ENCODE measurements at regions not wholly inside any gene's neighbourhood (a gene's known extent, or its start where the extent isn't known, plus 50 kb on each side); places are given as distances from the start of the nearest gene placed in this dataset.
"Not testable (repeated sequence)": the region's sequence is repeated elsewhere in the genome, so short reads cannot be mapped to it uniquely, and the experiment has no call there.

DNA sequence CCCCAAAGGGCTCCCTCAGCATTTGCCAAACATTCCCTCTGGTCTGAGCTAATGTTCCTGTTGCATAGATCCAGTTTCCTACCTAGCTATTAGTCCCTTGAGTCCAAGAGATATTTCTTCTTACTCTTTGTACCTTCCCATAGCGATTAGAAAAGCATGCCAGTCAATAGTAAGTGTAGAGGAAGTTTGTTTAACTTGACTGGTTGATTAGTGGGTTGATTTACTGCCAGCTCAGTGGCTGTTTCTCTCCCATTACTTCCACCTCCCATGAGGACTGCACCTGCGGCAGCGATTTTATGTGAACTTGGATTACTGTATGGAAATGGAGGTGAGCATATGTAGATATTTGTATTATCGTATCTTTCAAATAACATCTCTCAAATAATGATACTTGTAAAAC lies 1748.4 kb upstream of the CELF4 start:
- CTCF ChIA-PET, result interaction anchor here (1.3 kb wide), 1 partner anchor 9 kb away, joined by 4 read pairs; no protein-coding TSS in a partner anchor
- Histone ChIP-seq H3K36me3 (ENCODE audit: control insufficient read depth in 4 of 4, insufficient read depth in 4 of 4, low read length in 3 of 4) (no peaks in the 10 kb centered on the region), H3K4me1 (ENCODE audit: control extremely low read depth in 1 of 4, control insufficient read depth in 4 of 4, insufficient read depth in 4 of 4, low read length in 3 of 4) (peaks cover 6 to 30% (median 17%) of the 10 kb centered on the region in 4 experiments), H3K27ac (ENCODE audit: insufficient read depth in 1 of 2, low read depth in 1 of 2, low read length in 2 of 2, poor library complexity in 1 of 2, severe bottlenecking in 2 of 2) (peak overlapping the region in 1 of 2 experiments; percentile 29), H3K9me3 (ENCODE audit: control extremely low read depth in 1 of 5, control insufficient read depth in 4 of 5, insufficient read depth in 2 of 5, low read depth in 1 of 5, low read length in 4 of 5) (peaks cover 0 to 7% (median 3%) of the 10 kb centered on the region in 5 experiments), H3K4me3 (ENCODE audit: control insufficient read depth in 1 of 7, extremely low read depth in 1 of 7, insufficient read depth in 4 of 7, low read depth in 2 of 7, low read length in 6 of 7) (peak overlapping the region in 3 of 7 experiments; percentile 3 to 63 (median 41)), H3K27me3 (replicated peaks in 2 of 5; ENCODE audit: control insufficient read depth in 4 of 5, insufficient read depth in 5 of 5, low read length in 4 of 5) (no peaks in the 10 kb centered on the region)
- no CpG with 5 or more reads among the region's 4 CpGs for WGBS (ENCODE audit: insufficient coverage)
- DNase-seq, result peak; percentile 39 to 80 (median 66)
- POLR2A ChIA-PET, result no interaction called here

DNA sequence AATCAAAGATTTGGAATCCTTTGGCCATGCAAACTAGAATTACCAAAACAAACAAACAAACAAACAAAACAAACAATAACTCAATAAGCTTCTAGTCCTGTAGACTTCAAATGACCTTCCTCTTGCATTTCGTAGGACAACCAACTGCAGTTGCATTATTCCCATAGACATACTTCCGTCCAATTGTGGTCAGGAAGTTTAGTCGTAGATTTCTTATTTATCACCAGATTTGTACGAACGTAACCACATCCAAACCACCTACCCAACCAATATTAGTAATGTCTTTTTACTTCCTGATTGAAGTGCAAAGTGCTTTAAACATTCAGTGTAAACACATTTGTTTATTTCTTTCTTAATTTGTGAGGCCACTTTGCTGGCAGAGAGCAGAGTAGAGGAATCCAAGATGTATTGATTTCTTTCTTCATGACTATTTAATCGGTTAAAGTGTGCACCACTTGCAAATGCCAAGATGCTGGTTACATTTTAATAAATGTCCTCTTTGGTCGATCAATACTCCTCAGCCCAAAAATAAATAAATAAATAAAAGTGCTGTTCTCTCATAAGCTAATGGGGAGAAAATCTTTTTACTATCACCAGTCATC lies 1745.6 kb upstream of the CELF4 start:
- POLR2A ChIA-PET, result no interaction called here

DNA sequence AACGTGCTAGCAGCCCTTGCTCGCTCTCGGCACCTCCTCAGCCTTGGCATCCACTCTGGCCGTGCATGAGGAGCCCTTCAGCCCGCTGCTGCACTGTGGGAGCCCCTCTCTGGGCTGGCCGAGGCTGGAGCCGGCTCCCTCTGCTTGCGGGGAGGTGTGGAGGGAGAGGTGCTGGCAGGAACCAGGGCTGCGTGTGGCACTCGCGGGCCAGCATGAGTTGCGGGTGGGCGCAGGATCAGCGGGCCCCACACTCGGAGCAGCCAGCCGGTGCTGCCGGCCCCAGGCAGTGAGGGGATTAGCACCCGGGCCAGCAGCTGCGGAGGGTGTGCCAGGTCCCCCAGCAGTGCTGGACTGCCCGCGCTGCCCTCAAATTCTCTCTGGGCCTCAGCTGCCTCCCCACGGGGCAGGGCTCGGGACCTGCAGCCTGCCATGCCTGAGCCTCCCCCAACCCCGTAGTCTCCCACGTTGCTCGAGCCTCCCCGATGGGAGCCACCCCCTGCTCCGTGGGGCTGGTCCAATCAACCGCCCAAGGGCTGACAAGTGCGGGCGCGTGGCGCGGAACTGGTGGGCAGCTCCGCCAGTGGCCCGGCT lies 1743.4 kb upstream of the CELF4 start:
- DNase-seq; H3K36me3 ChIP-seq (ENCODE audit: control insufficient read depth in 4 of 4, insufficient read depth in 4 of 4, low read length in 3 of 4); H3K9me3 ChIP-seq (ENCODE audit: control extremely low read depth in 1 of 5, control insufficient read depth in 4 of 5, insufficient read depth in 2 of 5, low read depth in 1 of 5, low read length in 4 of 5); POLR2A ChIA-PET; H3K27ac ChIP-seq (ENCODE audit: insufficient read depth in 1 of 2, low read depth in 1 of 2, low read length in 2 of 2, poor library complexity in 1 of 2, severe bottlenecking in 2 of 2); H3K4me3 ChIP-seq (ENCODE audit: control insufficient read depth in 1 of 7, extremely low read depth in 1 of 7, insufficient read depth in 4 of 7, low read depth in 2 of 7, low read length in 6 of 7); H3K27me3 ChIP-seq (replicated peaks in 2 of 5; ENCODE audit: control insufficient read depth in 4 of 5, insufficient read depth in 5 of 5, low read length in 4 of 5): not testable (repeated sequence)
- WGBS (ENCODE audit: insufficient coverage), result 99% methylated on average over 27 of the region's 36 CpGs
- CTCF ChIA-PET, result interaction anchor here (1.3 kb wide), 1 partner anchor 827 kb away, joined by 3 read pairs; no protein-coding TSS in a partner anchor
- peaks cover 4 to 27% (median 13%) of the 10 kb centered on the region in 4 experiments for H3K4me1 ChIP-seq (ENCODE audit: control extremely low read depth in 1 of 4, control insufficient read depth in 4 of 4, insufficient read depth in 4 of 4, low read length in 3 of 4)

More for the DNA sequence above, 1745.6 kb upstream of the CELF4 start:
- Histone ChIP-seq H3K9me3 (ENCODE audit: control extremely low read depth in 1 of 5, control insufficient read depth in 4 of 5, insufficient read depth in 2 of 5, low read depth in 1 of 5, low read length in 4 of 5) (peaks cover 0 to 9% (median 5%) of the 10 kb centered on the region in 5 experiments), H3K27ac (ENCODE audit: insufficient read depth in 1 of 2, low read depth in 1 of 2, low read length in 2 of 2, poor library complexity in 1 of 2, severe bottlenecking in 2 of 2) (no peak overlapping the region), H3K27me3 (replicated peaks in 2 of 5; ENCODE audit: control insufficient read depth in 4 of 5, insufficient read depth in 5 of 5, low read length in 4 of 5) (no peaks in the 10 kb centered on the region), H3K4me1 (ENCODE audit: control extremely low read depth in 1 of 4, control insufficient read depth in 4 of 4, insufficient read depth in 4 of 4, low read length in 3 of 4) (peaks cover 4 to 25% (median 11%) of the 10 kb centered on the region in 4 experiments), H3K4me3 (ENCODE audit: control insufficient read depth in 1 of 7, extremely low read depth in 1 of 7, insufficient read depth in 4 of 7, low read depth in 2 of 7, low read length in 6 of 7) (no peak overlapping the region), H3K36me3 (ENCODE audit: control insufficient read depth in 4 of 4, insufficient read depth in 4 of 4, low read length in 3 of 4) (no peaks in the 10 kb centered on the region)
- DNase-seq, result peak in 1 of 3 donors; percentile 31
- no CpG with 5 or more reads among the region's 7 CpGs for WGBS (ENCODE audit: insufficient coverage)
- CTCF ChIA-PET, result no interaction called here

DNA sequence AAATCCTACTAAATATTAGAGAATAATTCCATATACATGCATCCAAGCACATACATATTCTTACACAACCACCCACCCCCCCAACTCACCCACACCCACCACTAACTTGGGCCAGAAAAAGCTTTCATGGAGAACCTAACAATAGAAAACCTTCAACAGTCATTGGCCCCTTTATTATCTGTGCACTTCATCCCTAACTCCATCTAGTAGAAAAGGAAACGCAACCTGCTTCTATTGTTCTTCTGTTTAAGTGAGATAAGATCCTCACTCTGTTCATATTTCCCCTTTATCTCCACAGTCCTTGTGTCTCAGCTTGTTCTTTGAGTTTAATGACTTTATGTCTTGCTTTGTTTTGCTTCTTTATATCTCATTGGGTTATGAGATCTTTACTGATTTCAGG lies 1740.2 kb upstream of the CELF4 start:
- WGBS (ENCODE audit: insufficient coverage), result 25% methylated on average over 1 of the region's 1 CpG
- Histone ChIP-seq H3K27ac (ENCODE audit: insufficient read depth in 1 of 2, low read depth in 1 of 2, low read length in 2 of 2, poor library complexity in 1 of 2, severe bottlenecking in 2 of 2) (no peak overlapping the region), H3K36me3 (ENCODE audit: control insufficient read depth in 4 of 4, insufficient read depth in 4 of 4, low read length in 3 of 4) (peaks cover 0 to 2% (median 0%) of the 10 kb centered on the region in 4 experiments), H3K4me3 (ENCODE audit: control insufficient read depth in 1 of 7, extremely low read depth in 1 of 7, insufficient read depth in 4 of 7, low read depth in 2 of 7, low read length in 6 of 7) (peak overlapping the region in 1 of 7 experiments; percentile 13), H3K4me1 (ENCODE audit: control extremely low read depth in 1 of 4, control insufficient read depth in 4 of 4, insufficient read depth in 4 of 4, low read length in 3 of 4) (peaks cover 0 to 9% (median 3%) of the 10 kb centered on the region in 4 experiments), H3K27me3 (replicated peaks in 2 of 5; ENCODE audit: control insufficient read depth in 4 of 5, insufficient read depth in 5 of 5, low read length in 4 of 5) (no peaks in the 10 kb centered on the region), H3K9me3 (ENCODE audit: control extremely low read depth in 1 of 5, control insufficient read depth in 4 of 5, insufficient read depth in 2 of 5, low read depth in 1 of 5, low read length in 4 of 5) (peaks cover 1 to 10% (median 8%) of the 10 kb centered on the region in 5 experiments)
- peak; percentile 60 to 94 (median 86) for DNase-seq
- ChIA-PET CTCF (no interaction called here), POLR2A (no interaction called here)

DNA sequence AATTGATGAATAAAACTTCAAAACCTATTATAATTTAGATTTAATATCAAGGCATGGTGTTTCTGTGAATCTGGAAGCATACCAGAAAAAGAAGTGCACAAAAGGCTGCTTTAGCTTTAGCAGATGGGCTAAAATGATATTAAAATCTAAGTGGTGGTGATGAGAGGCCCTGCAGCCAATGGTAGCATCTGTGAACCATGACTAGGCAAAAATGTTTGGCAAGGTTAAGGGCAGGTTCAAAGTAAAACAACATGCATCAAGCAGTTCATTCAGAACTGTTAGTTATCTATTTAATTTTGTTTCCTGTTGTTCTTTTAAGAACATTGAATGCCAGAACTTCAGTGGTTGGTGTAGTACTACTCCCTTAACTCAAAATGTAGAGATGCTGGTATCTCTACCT lies 1736.9 kb upstream of the CELF4 start:
- CTCF ChIA-PET, result no interaction called here
- H3K4me1 ChIP-seq (ENCODE audit: control extremely low read depth in 1 of 4, control insufficient read depth in 4 of 4, insufficient read depth in 4 of 4, low read length in 3 of 4), result peaks cover 0 to 9% (median 3%) of the 10 kb centered on the region in 4 experiments

DNA sequence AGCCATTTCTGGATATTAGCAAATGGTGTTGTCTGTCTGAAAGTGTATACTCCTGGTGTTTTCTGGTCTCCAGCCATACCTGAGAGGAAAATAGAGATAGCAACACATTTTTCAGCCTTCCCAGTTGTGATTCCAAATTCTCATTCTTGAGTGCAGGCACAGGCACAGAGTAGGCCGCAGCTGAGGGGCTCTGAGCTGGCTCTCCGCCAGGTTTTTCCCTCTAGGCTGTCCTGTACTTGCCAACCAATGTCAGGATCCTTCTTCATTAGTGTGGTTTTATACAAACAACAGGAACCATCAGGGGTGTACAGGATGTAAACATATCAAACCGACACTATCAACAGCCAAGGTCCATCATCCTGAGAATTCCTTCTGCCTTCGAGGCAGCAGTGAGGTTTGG lies 1733.6 kb upstream of the CELF4 start:
- Histone ChIP-seq H3K4me3 (ENCODE audit: control insufficient read depth in 1 of 7, extremely low read depth in 1 of 7, insufficient read depth in 4 of 7, low read depth in 2 of 7, low read length in 6 of 7) (no peak overlapping the region), H3K27me3 (replicated peaks in 2 of 5; ENCODE audit: control insufficient read depth in 4 of 5, insufficient read depth in 5 of 5, low read length in 4 of 5) (no peaks in the 10 kb centered on the region), H3K27ac (ENCODE audit: insufficient read depth in 1 of 2, low read depth in 1 of 2, low read length in 2 of 2, poor library complexity in 1 of 2, severe bottlenecking in 2 of 2) (no peak overlapping the region), H3K4me1 (ENCODE audit: control extremely low read depth in 1 of 4, control insufficient read depth in 4 of 4, insufficient read depth in 4 of 4, low read length in 3 of 4) (peaks cover 0 to 3% (median 1%) of the 10 kb centered on the region in 4 experiments), H3K9me3 (ENCODE audit: control extremely low read depth in 1 of 5, control insufficient read depth in 4 of 5, insufficient read depth in 2 of 5, low read depth in 1 of 5, low read length in 4 of 5) (peaks cover 0 to 5% (median 1%) of the 10 kb centered on the region in 5 experiments), H3K36me3 (ENCODE audit: control insufficient read depth in 4 of 4, insufficient read depth in 4 of 4, low read length in 3 of 4) (peaks cover 0 to 2% (median 0%) of the 10 kb centered on the region in 4 experiments)
- WGBS (ENCODE audit: insufficient coverage), result 100% methylated on average over 1 of the region's 4 CpGs
- POLR2A ChIA-PET, result no interaction called here
- CTCF ChIA-PET, result no interaction called here
- no peak for DNase-seq

More for the DNA sequence above, 1736.9 kb upstream of the CELF4 start:
- H3K27ac ChIP-seq (ENCODE audit: insufficient read depth in 1 of 2, low read depth in 1 of 2, low read length in 2 of 2, poor library complexity in 1 of 2, severe bottlenecking in 2 of 2), result no peak overlapping the region
- H3K27me3 ChIP-seq (replicated peaks in 2 of 5; ENCODE audit: control insufficient read depth in 4 of 5, insufficient read depth in 5 of 5, low read length in 4 of 5), result no peaks in the 10 kb centered on the region
- peaks cover 0 to 5% (median 0%) of the 10 kb centered on the region in 5 experiments for H3K9me3 ChIP-seq (ENCODE audit: control extremely low read depth in 1 of 5, control insufficient read depth in 4 of 5, insufficient read depth in 2 of 5, low read depth in 1 of 5, low read length in 4 of 5)
- no peak overlapping the region for H3K4me3 ChIP-seq (ENCODE audit: control insufficient read depth in 1 of 7, extremely low read depth in 1 of 7, insufficient read depth in 4 of 7, low read depth in 2 of 7, low read length in 6 of 7)
- POLR2A ChIA-PET, result no interaction called here
- H3K36me3 ChIP-seq (ENCODE audit: control insufficient read depth in 4 of 4, insufficient read depth in 4 of 4, low read length in 3 of 4), result peaks cover 0 to 2% (median 0%) of the 10 kb centered on the region in 4 experiments
- DNase-seq, result peak in 1 of 3 donors; percentile 37

DNA sequence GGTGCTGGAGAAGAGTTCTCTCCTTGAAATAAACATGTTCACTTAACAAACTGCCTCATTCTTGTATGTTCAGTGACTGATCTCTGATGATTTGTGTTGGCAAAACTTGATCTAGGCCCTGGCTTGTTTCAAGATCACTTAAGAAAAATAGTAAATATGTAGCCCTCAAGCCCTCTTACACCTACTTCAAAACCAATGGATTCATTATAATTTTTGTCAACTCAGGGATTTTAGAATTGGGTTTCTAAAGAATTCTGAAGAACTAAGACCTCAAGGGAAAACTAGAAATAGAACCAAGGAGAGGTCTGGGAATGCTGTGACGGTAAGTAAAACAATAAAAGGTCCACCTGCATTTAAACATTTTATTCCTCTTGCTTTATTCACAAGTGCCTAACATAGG lies 1731.6 kb upstream of the CELF4 start:
- DNase-seq, result no peak
- H3K27me3 ChIP-seq (replicated peaks in 2 of 5; ENCODE audit: control insufficient read depth in 4 of 5, insufficient read depth in 5 of 5, low read length in 4 of 5), result no peaks in the 10 kb centered on the region
- ChIA-PET POLR2A (no interaction called here), CTCF (no interaction called here)
- H3K9me3 ChIP-seq (ENCODE audit: control extremely low read depth in 1 of 5, control insufficient read depth in 4 of 5, insufficient read depth in 2 of 5, low read depth in 1 of 5, low read length in 4 of 5), result peaks cover 0 to 2% (median 0%) of the 10 kb centered on the region in 5 experiments
- no peaks in the 10 kb centered on the region for H3K36me3 ChIP-seq (ENCODE audit: control insufficient read depth in 4 of 4, insufficient read depth in 4 of 4, low read length in 3 of 4)
- H3K4me3 ChIP-seq (ENCODE audit: control insufficient read depth in 1 of 7, extremely low read depth in 1 of 7, insufficient read depth in 4 of 7, low read depth in 2 of 7, low read length in 6 of 7), result no peak overlapping the region
- peaks cover 0 to 3% (median 1%) of the 10 kb centered on the region in 4 experiments for H3K4me1 ChIP-seq (ENCODE audit: control extremely low read depth in 1 of 4, control insufficient read depth in 4 of 4, insufficient read depth in 4 of 4, low read length in 3 of 4)
- no CpG with 5 or more reads among the region's 1 CpG for WGBS (ENCODE audit: insufficient coverage)
- no peak overlapping the region for H3K27ac ChIP-seq (ENCODE audit: insufficient read depth in 1 of 2, low read depth in 1 of 2, low read length in 2 of 2, poor library complexity in 1 of 2, severe bottlenecking in 2 of 2)
